HG03139 (cell line): ENCODE measurements at regions not wholly inside any gene's neighbourhood (a gene's known extent, or its start where the extent isn't known, plus 50 kb on each side); places are given as distances from the start of the nearest gene placed in this dataset.

Experiments used
- ATAC-seq: cut with Tn5 transposase; IDR thresholded peaks from one replicate; pipeline ENCODE4 v1.9.1; 2021; ENCODE audit not compliant: unreplicated experiment

DNA sequence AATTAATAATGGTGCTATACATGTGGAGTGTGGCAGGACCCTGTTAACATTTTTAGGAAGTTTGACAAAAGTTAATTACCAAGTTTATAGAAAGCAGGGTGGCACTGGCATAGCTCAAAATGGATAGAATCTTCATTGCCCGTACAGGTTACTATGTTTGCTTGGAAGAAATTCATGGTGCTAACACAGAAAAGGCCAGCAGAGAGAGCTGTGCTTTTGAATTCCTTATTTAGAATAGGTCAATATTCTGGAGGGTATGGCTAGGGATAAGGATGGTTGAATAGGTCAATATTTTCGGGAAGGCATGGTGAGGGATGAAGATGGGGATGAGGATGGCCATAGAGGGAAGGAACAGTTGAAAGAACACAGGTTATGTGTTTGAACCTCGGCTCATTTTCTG, 345.1 kb downstream of the LMO4 start:
- no peak for ATAC-seq

DNA sequence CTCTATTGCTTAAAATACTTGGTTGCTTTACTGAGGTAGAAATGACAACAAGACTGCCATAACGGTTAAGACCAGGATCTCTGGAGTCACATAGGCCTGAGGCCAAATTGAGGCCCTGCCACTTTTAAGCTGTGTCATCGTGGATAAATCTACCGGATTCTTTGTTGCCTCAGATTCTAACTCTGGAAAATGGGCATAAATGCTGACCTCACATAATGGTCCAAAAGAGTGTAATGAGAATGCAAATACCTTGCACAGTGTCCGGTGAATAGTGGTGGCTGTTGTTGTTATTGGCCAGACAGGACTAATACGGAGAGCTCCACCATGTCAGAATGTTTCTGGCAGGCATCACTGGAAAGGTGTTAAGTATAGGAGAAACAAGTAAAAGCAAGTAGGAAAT, 346.1 kb downstream of the LMO4 start:
- ATAC-seq = no peak

- ATAC-seq = no peak
Measured at GRCh38 chr1:87678266-87678665, 349.6 kb downstream of the LMO4 start.

DNA sequence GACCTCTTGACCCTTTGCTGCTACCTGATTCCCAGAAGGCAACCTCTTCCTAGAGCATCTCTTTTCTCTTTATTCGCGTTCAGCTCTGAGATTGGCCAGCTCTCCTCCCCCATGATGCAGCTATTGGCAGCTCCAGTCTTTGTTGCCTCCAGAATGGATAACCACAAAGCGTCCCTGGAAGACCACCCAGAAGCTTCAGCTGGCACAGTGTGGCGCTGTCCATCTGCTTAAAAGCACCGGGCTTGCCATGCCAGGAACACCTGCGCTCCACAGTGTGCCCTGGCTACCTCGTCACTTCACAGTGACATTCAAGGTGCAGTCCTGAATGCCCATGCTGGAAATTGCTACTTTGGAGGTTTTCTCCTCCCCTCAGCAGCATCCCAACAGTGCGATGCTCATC, 353.9 kb downstream of the LMO4 start:
- ATAC-seq = no peak

GRCh38 chr1:87683196-87683956, 354.7 kb downstream of the LMO4 start:
- no peak for ATAC-seq

GRCh38 chr1:87684194-87684593, 355.5 kb downstream of the LMO4 start:
- ATAC-seq = no peak

DNA sequence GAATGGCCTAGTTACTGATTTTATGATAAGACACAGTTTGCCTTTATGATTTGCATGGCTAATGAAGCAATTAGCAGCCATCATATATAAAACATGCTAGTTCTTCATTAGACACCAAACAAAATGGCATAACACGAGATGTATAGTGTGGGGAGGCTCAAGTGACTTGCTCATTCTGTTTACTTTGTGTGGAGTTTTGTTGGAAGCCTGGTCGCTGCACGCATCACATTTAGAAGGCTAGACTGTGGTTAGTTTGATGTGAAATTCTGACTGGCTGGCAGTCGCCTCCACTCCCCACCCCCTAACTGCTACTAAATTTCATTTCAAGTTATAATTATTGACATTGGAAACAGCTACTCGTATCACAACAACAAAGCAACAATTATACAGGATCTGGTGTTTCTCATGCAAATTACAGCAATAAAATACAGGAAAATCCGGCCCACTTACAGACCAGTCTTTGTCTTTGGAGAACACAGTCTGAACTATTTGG, 356.1 kb downstream of the LMO4 start:
- no peak for ATAC-seq

DNA sequence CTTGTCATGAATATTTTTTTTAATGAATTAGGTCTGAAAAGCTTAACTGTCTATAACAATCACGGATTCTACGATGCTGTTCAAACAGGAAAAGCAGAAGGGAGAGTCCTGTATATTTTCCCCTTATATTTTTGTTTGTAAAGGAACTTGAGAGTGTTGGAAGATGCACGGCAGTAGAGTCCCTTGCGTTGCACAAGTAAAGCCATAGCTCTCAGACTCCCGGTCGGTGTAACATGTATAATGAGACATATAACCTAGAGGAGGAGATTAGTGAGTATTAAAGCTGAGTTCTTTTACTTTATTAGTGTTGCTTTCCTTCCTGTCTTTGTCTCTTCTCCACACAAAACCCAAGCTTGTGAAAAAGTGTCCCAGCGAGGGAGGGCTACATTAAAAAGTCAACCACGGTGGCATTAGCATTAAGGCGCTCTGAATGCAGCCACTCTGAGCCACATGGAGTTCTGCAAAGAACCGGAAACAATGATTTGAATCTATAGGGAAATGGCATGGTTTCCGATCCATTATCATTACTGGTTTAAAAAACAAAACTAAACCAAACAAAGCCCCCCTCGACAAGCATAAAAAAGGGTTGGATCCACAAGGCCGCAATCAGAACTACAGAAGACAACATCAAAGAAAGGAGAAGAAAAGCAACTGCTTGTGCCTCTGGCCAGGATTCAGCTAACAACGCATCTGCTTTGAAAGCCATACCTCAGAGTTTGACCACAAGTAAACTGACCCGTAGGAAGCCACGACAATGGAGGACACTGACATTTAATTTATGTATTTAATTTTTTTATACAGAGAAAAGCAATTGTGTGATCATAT, 356.8 kb downstream of the LMO4 start:
- no peak for ATAC-seq

DNA sequence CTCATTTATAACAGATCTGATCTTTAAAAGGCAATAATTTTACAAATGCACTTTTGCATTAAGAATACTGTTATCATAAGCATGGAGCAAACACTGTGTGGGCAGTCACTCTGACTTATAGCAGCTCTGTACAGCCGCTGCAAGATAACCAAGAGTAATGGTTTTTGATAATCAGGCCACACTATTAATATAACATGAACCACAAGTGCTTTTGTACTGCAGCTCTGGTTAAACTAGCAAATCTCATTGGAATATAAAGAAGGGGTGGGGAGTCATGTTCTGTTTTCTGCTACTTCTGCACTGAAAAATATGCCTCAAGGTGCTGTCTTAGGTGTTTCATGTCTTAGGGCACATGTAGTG, 357.4 kb downstream of the LMO4 start:
- ATAC-seq = no peak

- no peak for ATAC-seq
Measured at GRCh38 chr1:87686671-87687070, 358.0 kb downstream of the LMO4 start.

- ATAC-seq = no peak
Measured at GRCh38 chr1:87688136-87688535, 359.5 kb downstream of the LMO4 start.

GRCh38 chr1:87689487-87689886, 360.8 kb downstream of the LMO4 start:
- no peak for ATAC-seq

GRCh38 chr1:87696483-87696882, 367.8 kb downstream of the LMO4 start:
- ATAC-seq = no peak

- ATAC-seq = no peak
Measured at GRCh38 chr1:87702455-87702854, 373.8 kb downstream of the LMO4 start.

GRCh38 chr1:87705233-87705632, 376.6 kb downstream of the LMO4 start:
- no peak for ATAC-seq

GRCh38 chr1:87706203-87706602, 377.5 kb downstream of the LMO4 start:
- no peak for ATAC-seq

GRCh38 chr1:87706779-87707228, 378.1 kb downstream of the LMO4 start:
- no peak for ATAC-seq

- no peak for ATAC-seq
Measured at GRCh38 chr1:87707411-87707810, 378.7 kb downstream of the LMO4 start.

DNA sequence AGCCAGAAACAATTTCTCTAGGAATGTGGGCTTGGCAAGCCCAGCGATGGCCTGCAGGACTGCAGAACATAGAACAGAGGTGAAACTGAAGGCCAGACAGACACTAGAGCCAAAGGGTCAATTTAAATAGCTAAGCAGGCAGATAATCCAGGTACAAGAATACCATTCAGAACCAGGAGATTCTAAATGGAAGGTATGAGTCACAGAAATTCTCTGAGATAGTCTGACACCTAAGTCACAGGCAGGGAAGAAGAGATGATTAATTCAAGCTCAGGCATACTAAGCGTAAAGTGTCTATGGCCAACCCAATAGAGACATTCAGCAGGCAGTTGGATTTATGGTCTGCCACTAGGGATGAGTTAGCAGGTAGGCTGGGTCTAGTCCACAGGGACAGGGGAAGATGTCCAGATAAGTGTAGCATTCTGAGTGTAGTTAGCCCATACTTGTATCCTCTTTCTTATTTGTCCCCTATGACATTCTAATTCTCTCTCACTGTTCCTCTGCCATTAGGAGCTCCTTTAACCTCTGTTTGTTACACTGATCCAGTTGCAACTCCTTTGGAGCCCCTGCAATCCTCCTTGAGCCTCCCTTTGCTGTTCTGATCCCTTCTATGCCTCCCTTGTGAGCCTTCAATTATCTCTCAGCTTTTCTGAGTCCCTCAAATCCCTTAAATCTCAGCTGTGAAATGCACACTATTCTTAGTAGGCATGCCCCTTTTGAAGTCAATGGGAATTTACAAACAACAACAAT, 383.8 kb downstream of the LMO4 start:
- ATAC-seq = no peak

GRCh38 chr1:87714278-87714677, 385.6 kb downstream of the LMO4 start:
- ATAC-seq = no peak

GRCh38 chr1:87715052-87715451, 386.4 kb downstream of the LMO4 start:
- no peak for ATAC-seq

GRCh38 chr1:87715471-87715870, 386.8 kb downstream of the LMO4 start:
- no peak for ATAC-seq
